Upper lobe of right lung (tissue), 1 donor: ENCODE measurements at regions not wholly inside any gene's neighbourhood (a gene's known extent, or its start where the extent isn't known, plus 50 kb on each side); places are given as distances from the start of the nearest gene placed in this dataset.

ENCODE experiments used
- ATAC-seq: fragments of 200-7000 bp; cut with Tn5 transposase; one replicate; pipeline ENCODE4 v1.9.1; 2020; ENCODE audit warnings: mild to moderate bottlenecking, moderate library complexity
- DNase-seq: peaks from one replicate; pipeline ENCODE4 v3.0.0-alpha.2; 2020
- H3K27ac ChIP-seq: fragments of 200-600 bp; one replicate; pipeline ENCODE4 v1.8.0; 2022
- H3K27me3 ChIP-seq: fragments of 200-600 bp; one replicate; pipeline ENCODE4 v1.8.0; 2022; ENCODE audit warnings: mild to moderate bottlenecking
- H3K36me3 ChIP-seq: fragments of 200-600 bp; one replicate; pipeline ENCODE4 v1.8.0; 2022
- H3K4me1 ChIP-seq: fragments of 200-600 bp; one replicate; pipeline ENCODE4 v1.8.0; 2022
- H3K4me3 ChIP-seq: fragments of 200-600 bp; one replicate; pipeline ENCODE4 v1.8.0; 2022; ENCODE audit warnings: mild to moderate bottlenecking
- H3K9me3 ChIP-seq: fragments of 200-600 bp; one replicate; pipeline ENCODE4 v1.8.0; 2022
- CTCF ChIP-seq: fragments of 200-600 bp; IDR thresholded peaks from one replicate; pipeline ENCODE4 v1.8.0; 2022; ENCODE audit warnings: antibody characterized with exemption
- intact Hi-C: fragments of 100-400 bp; cut with DNase I; formaldehyde crosslinking; loops from one replicate; pipeline ENCODE4 v1.11.0; 2022
- donor health status: DM: no; HTN: yes; CAD: no; lungs with severe emphysema.

- ATAC-seq (no peak), DNase-seq (no peak)
- TF ChIP-seq CTCF: no peak
- no peaks in the 10 kb centered on the region for H3K9me3 ChIP-seq
- intact Hi-C loops: no loop called here
- no peak overlapping the region for H3K4me3 ChIP-seq
- H3K27ac ChIP-seq: no peak overlapping the region
- H3K27me3 ChIP-seq: no peaks in the 10 kb centered on the region
- H3K4me1 ChIP-seq: no peaks in the 10 kb centered on the region
- no peaks in the 10 kb centered on the region for H3K36me3 ChIP-seq
Measured at GRCh38 chr10:117743509-117743908, 201.0 kb downstream of the EMX2 start.

GRCh38 chr10:117745301-117745700, 202.8 kb downstream of the EMX2 start:
- intact Hi-C loops: no loop called here
- Histone ChIP-seq H3K4me1 (no peaks in the 10 kb centered on the region), H3K27me3 (no peaks in the 10 kb centered on the region), H3K9me3 (no peaks in the 10 kb centered on the region), H3K4me3 (no peak overlapping the region), H3K36me3 (no peaks in the 10 kb centered on the region), H3K27ac (no peak overlapping the region)
- no peak for DNase-seq
- no peak for ATAC-seq
- no peak for TF ChIP-seq CTCF

GRCh38 chr10:117746541-117747448, 204.2 kb downstream of the EMX2 start:
- Histone ChIP-seq H3K27me3 (no peaks in the 10 kb centered on the region), H3K4me3 (no peak overlapping the region), H3K36me3 (no peaks in the 10 kb centered on the region), H3K9me3 (no peaks in the 10 kb centered on the region), H3K27ac (no peak overlapping the region), H3K4me1 (no peaks in the 10 kb centered on the region)
- no peak for DNase-seq
- intact Hi-C loops: no loop called here
- no peak for TF ChIP-seq CTCF
- no peak for ATAC-seq

GRCh38 chr10:117747636-117748035, 205.1 kb downstream of the EMX2 start:
- no peaks in the 10 kb centered on the region for H3K27me3 ChIP-seq
- ATAC-seq: no peak
- no peak overlapping the region for H3K4me3 ChIP-seq
- no peak for DNase-seq
- H3K9me3 ChIP-seq: no peaks in the 10 kb centered on the region
- intact Hi-C loops: no loop called here
- H3K4me1 ChIP-seq: no peaks in the 10 kb centered on the region
- no peak for TF ChIP-seq CTCF
- no peak overlapping the region for H3K27ac ChIP-seq
- H3K36me3 ChIP-seq: no peaks in the 10 kb centered on the region

GRCh38 chr10:117748058-117748457, 205.5 kb downstream of the EMX2 start:
- DNase-seq (no peak), ATAC-seq (no peak)
- no peak overlapping the region for H3K4me3 ChIP-seq
- no peaks in the 10 kb centered on the region for H3K36me3 ChIP-seq
- H3K27ac ChIP-seq: no peak overlapping the region
- no peaks in the 10 kb centered on the region for H3K9me3 ChIP-seq
- H3K4me1 ChIP-seq: no peaks in the 10 kb centered on the region
- intact Hi-C loops: no loop called here
- no peaks in the 10 kb centered on the region for H3K27me3 ChIP-seq
- TF ChIP-seq CTCF: no peak
